Heart right ventricle (tissue), 16 donors: ENCODE measurements at regions not wholly inside any gene's neighbourhood (a gene's known extent, or its start where the extent isn't known, plus 50 kb on each side); places are given as distances from the start of the nearest gene placed in this dataset.

Source experiments
- ATAC-seq, 8 donors: fragments of 200-7000 bp; cut with Tn5 transposase; one replicate each; pipeline ENCODE4 v1.9.1; 2020; ENCODE audit warnings: mild to moderate bottlenecking in 8 of 8, moderate library complexity in 8 of 8, moderate number of reproducible peaks in 1 of 8
- DNase-seq, 2 donors: peaks; one replicate each; pipeline ENCODE4 v3.0.0-alpha.2; 2020
- H3K27ac ChIP-seq, 10 donors: fragments of 200-600 bp; sonication (generic) in 2 of 10; one replicate each; pipeline versions ENCODE4 v1.5.0 to v1.8.0; 2020 to 2022; ENCODE audit warnings: mild to moderate bottlenecking in 3 of 10
- H3K27me3 ChIP-seq, 7 donors: fragments of 200-600 bp; one replicate each; pipeline ENCODE4 v1.8.0; 2021 to 2022; ENCODE audit warnings: mild to moderate bottlenecking in 2 of 7
- H3K36me3 ChIP-seq, 9 donors: fragments of 200-600 bp; sonication (generic) in 1 of 9; one replicate each; pipeline versions ENCODE4 v1.5.0 to v1.8.0; 2020 to 2022; ENCODE audit warnings: mild to moderate bottlenecking in 2 of 9
- H3K4me1 ChIP-seq, 9 donors: fragments of 200-600 bp; sonication (generic) in 1 of 9; one replicate each; pipeline versions ENCODE4 v1.5.0 to v1.8.0; 2020 to 2022; ENCODE audit warnings: mild to moderate bottlenecking in 4 of 9
- H3K4me3 ChIP-seq, 10 donors: fragments of 200-600 bp; sonication (generic) in 2 of 10; one replicate each; pipeline versions ENCODE4 v1.5.0 to v1.8.0; 2020 to 2022; ENCODE audit warnings: mild to moderate bottlenecking in 7 of 10, moderate library complexity in 2 of 10
- H3K9me3 ChIP-seq, 11 donors: fragments of 200-600 bp in 10 of 11; sonication (generic) in 2 of 11; one replicate each; pipeline versions ENCODE4 v1.5.0 to v1.8.0; 2013 to 2022; ENCODE audit warnings: mild to moderate bottlenecking in 2 of 11, control low read depth in 1 of 11, moderate library complexity in 1 of 11
- CTCF ChIP-seq, 9 donors: fragments of 200-600 bp; sonication (generic) in 2 of 9; IDR thresholded peaks; one replicate each; pipeline versions ENCODE4 v1.5.0 to v1.8.0; 2021 to 2022; ENCODE audit warnings: antibody characterized with exemption in 9 of 9, mild to moderate bottlenecking in 5 of 9, moderate library complexity in 1 of 9
- WGBS, 2 donors: extraction: QIAGEN DNeasy Blood & Tissue Kit; methylation state at CpG; one replicate each; pipeline ENCODE4 v1.1.7; 2013; ENCODE audit warnings: inconsistent platforms in 1 of 2; 5-methylcytosine and 5-hydroxymethylcytosine counted together
- intact Hi-C, 10 donors: fragments of 100-400 bp; cut with DNase I; formaldehyde crosslinking; loops; one replicate each; pipeline versions ENCODE4 v1.11.1 to v1.14.2; 2022
- donor health status: Arrhythmogenic right ventricular cardiomyopathy.
- donor health status: ischemic (EF 13 %, LVEDD 7.1; RV severe dilation, severe dysfunction).
- donor health status: healthy with polysubstance abuse.
- donor health status: DM: no; HTN: yes; CAD: no.
- donor health status: DM: no; HTN: no; CAD: no.
- donor health status: ischemic (EF 25% LVEDD 6.9; RV normal size, moderate dysfunction).
- donor health status: ischemic (EF 25% LVEDD 5.7; RV mildly dilated, moderate dysfunction).
- donor health status: healthy.
- donor health status: DM: yes; HTN: yes; CAD: no.
- donor health status: Ischemic cardiomyopathy.
- donor health status: ischemic (EF 35%, LVEDD 5.7; RV mildly dilated, moderate dysfunction).
- donor health status: nonischemic (EF 11% LVEDD 7.7; RV severe dilation, severe dysfunction).
- donor health status: DM: yes; HTN: yes; CAD: no.
- donor health status: PGD.
- donor health status: ischemic (EF 29% LVEDD 5.4; RV normal size, mild dysfunction).
- donor health status: nonischemic (EF 23%, LVEDD 6.1; RV moderate dilation, normal function).

- Histone ChIP-seq H3K9me3 (no peaks in the 10 kb centered on the region), H3K4me1 (no peaks in the 10 kb centered on the region), H3K36me3 (no peaks in the 10 kb centered on the region), H3K27me3 (no peaks in the 10 kb centered on the region), H3K27ac (no peak overlapping the region), H3K4me3 (no peak overlapping the region)
- DNase-seq = no peak
- no peak for TF ChIP-seq CTCF (IDR thresholded peaks at IDR 0.05)
- ATAC-seq = no peak
- intact Hi-C loops = no loop called here
- WGBS, 2 donors = 81 to 82% methylated on average over 2 of the region's 4 CpGs
These were observed 906.1 kb upstream of the SLC39A10 start for GRCh38 chr2:194750926-194751325.

GRCh38 chr2:194745557-194746146, 911.4 kb upstream of the SLC39A10 start:
- H3K4me1 ChIP-seq = no peaks in the 10 kb centered on the region
- no peaks in the 10 kb centered on the region for H3K36me3 ChIP-seq
- DNase-seq (no peak), ATAC-seq (no peak)
- intact Hi-C loops = no loop called here
- no peak overlapping the region for H3K4me3 ChIP-seq
- no peaks in the 10 kb centered on the region for H3K9me3 ChIP-seq
- no peaks in the 10 kb centered on the region for H3K27me3 ChIP-seq
- H3K27ac ChIP-seq = no peak overlapping the region
- WGBS, 2 donors = 60 to 66% methylated on average over 3 of the region's 3 CpGs
- TF ChIP-seq CTCF (IDR thresholded peaks at IDR 0.05) = no peak

- Histone ChIP-seq H3K27me3 (no peaks in the 10 kb centered on the region), H3K36me3 (no peaks in the 10 kb centered on the region), H3K4me1 (no peaks in the 10 kb centered on the region), H3K27ac (no peak overlapping the region), H3K4me3 (no peak overlapping the region), H3K9me3 (no peaks in the 10 kb centered on the region)
- TF ChIP-seq CTCF (IDR thresholded peaks at IDR 0.05) = no peak
- DNase-seq (no peak), ATAC-seq (no peak)
- 75 to 79% methylated on average over 2 of the region's 2 CpGs for WGBS, 2 donors
- intact Hi-C loops = no loop called here
These were observed 914.3 kb upstream of the SLC39A10 start for GRCh38 chr2:194742706-194743105.

- Histone ChIP-seq H3K4me3 (no peak overlapping the region), H3K27me3 (no peaks in the 10 kb centered on the region), H3K4me1 (no peaks in the 10 kb centered on the region), H3K9me3 (peaks cover 0 to 21% (median 5%) of the 10 kb centered on the region in 11 donors), H3K36me3 (no peaks in the 10 kb centered on the region), H3K27ac (no peak overlapping the region)
- DNase-seq = no peak
- WGBS, 2 donors = 77 to 79% methylated on average over 3 of the region's 3 CpGs
- intact Hi-C loops = no loop called here
- no peak for ATAC-seq
- TF ChIP-seq CTCF (IDR thresholded peaks at IDR 0.05) = no peak
These were observed 917.8 kb upstream of the SLC39A10 start for GRCh38 chr2:194739217-194739616.
